ENCODE measurements at regions not wholly inside any gene's neighbourhood (a gene's known extent, or its start where the extent isn't known, plus 50 kb on each side); places are given as distances from the start of the nearest gene placed in this dataset.
"Not testable (repeated sequence)": the region's sequence is repeated elsewhere in the genome, so short reads cannot be mapped to it uniquely, and the experiment has no call there.

GRCh38 chr2:207334624-207335371, 169.1 kb upstream of the KLF7 start:
- Mint-ChIP-seq H3K4me3 (peak overlapping the region; percentile 45 to 73), H3K9me3 (peaks cover 5 to 7% of the 10 kb centered on the region in 2 donors), H3K27ac (peak overlapping the region; percentile 85 to 93), H3K4me1 (peaks cover 67% of the 10 kb centered on the region), H3K27me3 (no peaks in the 10 kb centered on the region)
- no peak for ATAC-seq
- DNase-seq: no peak

- ATAC-seq (peak; percentile 52), DNase-seq (no peak)
- no peaks in the 10 kb centered on the region for H3K27me3 Mint-ChIP-seq
- H3K4me1 Mint-ChIP-seq: peaks cover 47% of the 10 kb centered on the region
- H3K4me3 Mint-ChIP-seq: peak overlapping the region; percentile 16 to 61
- peaks cover 5 to 7% of the 10 kb centered on the region in 2 donors for H3K9me3 Mint-ChIP-seq
- peak overlapping the region in 1 of 2 donors; percentile 90 for H3K27ac Mint-ChIP-seq
Measured at GRCh38 chr2:207337234-207338219, 171.8 kb upstream of the KLF7 start.

DNA sequence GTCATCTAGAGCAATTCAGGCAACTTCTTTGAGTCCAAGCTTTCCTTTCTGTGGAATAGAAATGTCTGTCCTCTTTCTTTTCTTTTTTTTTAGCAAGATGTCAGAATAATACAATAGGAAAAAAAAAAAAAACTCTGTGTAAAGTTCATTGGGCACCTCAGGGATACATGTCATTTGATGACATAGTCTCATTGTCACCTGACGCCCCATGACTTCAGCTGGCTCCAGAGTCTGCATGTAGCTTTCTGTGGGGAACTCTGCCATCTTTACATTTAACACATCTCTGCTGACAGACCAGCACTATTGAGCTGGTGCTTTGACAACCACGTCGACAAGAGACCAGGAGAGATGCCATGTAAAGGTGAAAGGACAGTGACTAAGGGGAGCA, 172.5 kb upstream of the KLF7 start:
- Mint-ChIP-seq H3K27me3 (no peaks in the 10 kb centered on the region), H3K4me1 (peaks cover 40% of the 10 kb centered on the region), H3K4me3 (peak overlapping the region in 1 of 2 donors; percentile 16), H3K9me3 (peaks cover 5 to 7% of the 10 kb centered on the region in 2 donors), H3K27ac (no peak overlapping the region)
- DNase-seq (no peak), ATAC-seq (no peak)

GRCh38 chr2:207338610-207339009, 172.9 kb upstream of the KLF7 start:
- Mint-ChIP-seq H3K27me3 (no peaks in the 10 kb centered on the region), H3K9me3 (peaks cover 2 to 4% of the 10 kb centered on the region in 2 donors), H3K4me3 (no peak overlapping the region), H3K27ac (no peak overlapping the region), H3K4me1 (peaks cover 36% of the 10 kb centered on the region)
- DNase-seq: no peak
- no peak for ATAC-seq

GRCh38 chr2:207341112-207341750, 175.5 kb upstream of the KLF7 start:
- Mint-ChIP-seq H3K4me3 (no peak overlapping the region), H3K9me3 (peaks cover under 1 to 8% of the 10 kb centered on the region in 2 donors), H3K27ac (no peak overlapping the region), H3K4me1 (peaks cover 16% of the 10 kb centered on the region), H3K27me3 (no peaks in the 10 kb centered on the region)
- DNase-seq: no peak
- ATAC-seq: no peak

DNA sequence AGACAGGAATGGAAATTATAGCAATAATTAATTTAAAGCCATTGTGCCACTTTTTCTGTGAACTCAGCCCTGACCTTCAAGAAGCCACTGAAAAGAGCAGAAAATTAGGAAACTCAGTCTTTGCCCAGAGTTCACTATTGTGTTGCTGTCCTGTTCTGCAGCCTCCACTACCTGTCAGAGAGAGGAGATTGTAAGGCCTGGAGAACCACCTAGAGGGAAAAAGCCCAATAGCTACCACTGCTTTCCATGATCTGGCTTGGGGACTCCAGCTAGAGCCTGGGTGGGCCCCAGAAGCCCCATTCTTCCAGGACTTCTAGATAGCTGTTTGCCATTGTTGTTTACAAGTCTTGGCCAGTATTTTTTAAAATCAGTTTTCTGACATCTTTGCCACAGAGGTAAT, 176.1 kb upstream of the KLF7 start:
- no peak overlapping the region for H3K27ac Mint-ChIP-seq
- DNase-seq: no peak
- peaks cover 14% of the 10 kb centered on the region for H3K4me1 Mint-ChIP-seq
- H3K9me3 Mint-ChIP-seq: peaks cover 6 to 12% of the 10 kb centered on the region in 2 donors
- H3K27me3 Mint-ChIP-seq: no peaks in the 10 kb centered on the region
- no peak for ATAC-seq
- H3K4me3 Mint-ChIP-seq: no peak overlapping the region

GRCh38 chr2:207344596-207345394, 179.0 kb upstream of the KLF7 start:
- H3K4me1 Mint-ChIP-seq: not testable (repeated sequence)
- peaks cover 18 to 21% of the 10 kb centered on the region in 2 donors for H3K9me3 Mint-ChIP-seq

GRCh38 chr2:207351171-207351570, 178.6 kb upstream of the CREB1 start:
- H3K27me3 Mint-ChIP-seq: no peaks in the 10 kb centered on the region
- no peak for ATAC-seq

More at GRCh38 chr2:207344596-207345394, 179.0 kb upstream of the KLF7 start:
- not testable (repeated sequence) for H3K4me3 Mint-ChIP-seq, H3K27ac Mint-ChIP-seq, H3K27me3 Mint-ChIP-seq
- DNase-seq: peak in 1 of 2 donors; percentile 40
- ATAC-seq: peak; percentile 39

GRCh38 chr2:207352978-207353671, 176.6 kb upstream of the CREB1 start:
- ATAC-seq: peak; percentile 75
- H3K9me3 Mint-ChIP-seq: no peaks in the 10 kb centered on the region
- no peaks in the 10 kb centered on the region for H3K27me3 Mint-ChIP-seq
- H3K4me3 Mint-ChIP-seq: no peak overlapping the region
- no peak overlapping the region for H3K27ac Mint-ChIP-seq
- peaks cover 9% of the 10 kb centered on the region for H3K4me1 Mint-ChIP-seq
- peak in 1 of 2 donors; percentile 29 for DNase-seq

More at GRCh38 chr2:207351171-207351570, 178.6 kb upstream of the CREB1 start:
- H3K9me3 Mint-ChIP-seq: peaks cover 13 to 18% of the 10 kb centered on the region in 2 donors
- H3K4me3 Mint-ChIP-seq: no peak overlapping the region
- DNase-seq: no peak
- H3K27ac Mint-ChIP-seq: no peak overlapping the region
- H3K4me1 Mint-ChIP-seq: peaks cover 9% of the 10 kb centered on the region

GRCh38 chr2:207353836-207354235, 175.9 kb upstream of the CREB1 start:
- Mint-ChIP-seq H3K27me3 (no peaks in the 10 kb centered on the region), H3K4me3 (no peak overlapping the region), H3K27ac (no peak overlapping the region), H3K4me1 (peaks cover 9% of the 10 kb centered on the region), H3K9me3 (no peaks in the 10 kb centered on the region)
- ATAC-seq: no peak
- no peak for DNase-seq

DNA sequence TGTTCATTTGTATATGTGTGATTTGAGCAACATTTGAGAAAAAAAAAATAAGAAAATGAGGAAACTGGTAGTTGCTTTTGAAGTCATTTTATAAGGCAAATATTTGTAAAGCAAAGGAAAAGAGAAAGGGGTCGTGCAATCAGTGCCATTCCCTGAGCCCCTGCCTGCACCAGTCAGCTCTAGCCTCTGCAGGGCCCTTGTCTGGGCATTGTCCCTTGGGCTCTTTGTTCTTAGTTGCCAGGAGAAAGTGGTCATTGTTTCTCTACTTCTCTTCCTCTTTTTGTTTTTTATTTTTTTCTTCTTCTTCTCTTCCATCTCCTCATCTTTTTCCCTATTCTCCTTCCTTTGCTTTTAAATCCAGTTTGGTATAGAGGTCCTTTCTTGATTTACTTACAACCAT, 175.3 kb upstream of the CREB1 start:
- Mint-ChIP-seq H3K9me3 (no peaks in the 10 kb centered on the region), H3K27me3 (no peaks in the 10 kb centered on the region), H3K4me3 (no peak overlapping the region), H3K27ac (peak overlapping the region in 1 of 2 donors; percentile 19), H3K4me1 (peaks cover 9% of the 10 kb centered on the region)
- ATAC-seq (no peak), DNase-seq (no peak)

DNA sequence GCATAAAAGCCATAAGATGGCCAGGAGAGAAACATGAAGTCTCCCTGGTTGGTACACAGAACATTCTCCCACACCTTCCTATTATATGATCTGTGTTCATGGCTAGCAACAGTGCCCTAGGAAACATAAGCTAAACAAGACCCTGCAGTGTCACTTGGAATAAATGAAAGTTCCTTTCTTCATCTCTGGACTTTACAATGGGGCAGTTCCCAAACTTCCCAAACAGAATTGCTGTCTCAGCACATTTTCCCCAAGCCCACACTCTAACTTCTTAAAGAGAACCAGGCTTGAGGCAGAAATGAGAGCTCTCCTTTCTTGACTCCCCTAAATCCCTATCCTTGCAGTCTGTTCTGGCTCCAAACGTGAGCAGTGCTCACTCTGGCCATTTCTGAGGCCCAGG, 173.2 kb upstream of the CREB1 start:
- no peak for ATAC-seq
- Mint-ChIP-seq H3K27me3 (no peaks in the 10 kb centered on the region), H3K4me1 (peaks cover 9% of the 10 kb centered on the region), H3K27ac (peak overlapping the region in 1 of 2 donors; percentile 62), H3K4me3 (no peak overlapping the region), H3K9me3 (no peaks in the 10 kb centered on the region)
- no peak for DNase-seq

GRCh38 chr2:207357216-207357615, 172.5 kb upstream of the CREB1 start:
- Mint-ChIP-seq H3K27ac (no peak overlapping the region), H3K27me3 (no peaks in the 10 kb centered on the region), H3K4me3 (no peak overlapping the region), H3K4me1 (peaks cover 9% of the 10 kb centered on the region), H3K9me3 (no peaks in the 10 kb centered on the region)
- ATAC-seq: no peak
- no peak for DNase-seq

DNA sequence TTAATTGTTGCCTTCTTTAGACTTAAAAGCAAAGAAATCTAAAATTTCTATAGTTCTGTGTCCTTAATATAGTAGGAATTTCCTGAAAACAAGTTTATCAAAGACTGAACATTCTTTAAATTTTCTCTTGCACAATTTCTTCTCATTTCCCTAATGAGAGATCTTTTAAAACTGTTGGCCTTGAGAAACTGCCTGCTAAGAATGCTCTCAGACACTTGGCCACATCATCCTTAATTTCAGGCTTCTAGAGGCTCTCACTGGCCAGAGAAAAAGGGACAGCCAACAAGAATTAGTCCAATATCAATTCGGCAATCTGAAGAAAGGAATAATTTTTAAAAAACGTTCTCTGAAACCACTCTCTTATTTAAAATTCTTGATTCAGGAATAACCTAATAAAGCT, 167.0 kb upstream of the CREB1 start:
- Mint-ChIP-seq H3K4me3 (no peak overlapping the region), H3K27ac (no peak overlapping the region), H3K9me3 (no peaks in the 10 kb centered on the region), H3K27me3 (no peaks in the 10 kb centered on the region), H3K4me1 (no peaks in the 10 kb centered on the region)
- DNase-seq (no peak), ATAC-seq (no peak)

All from stimulated activated naive CD8-positive, alpha-beta T cell treated with anti-CD3 and anti-CD28 coated beads, Interleukin-15, amount 100 ng/mL, for 72 hours (primary cell).